Vagina (tissue), 2 donors: ENCODE measurements at regions not wholly inside any gene's neighbourhood (a gene's known extent, or its start where the extent isn't known, plus 50 kb on each side); places are given as distances from the start of the nearest gene placed in this dataset.

ENCODE experiments used
- POLR2A ChIP-seq, 2 donors: fragments of 450-650 bp; IDR thresholded peaks; one replicate each; pipeline ENCODE4 v1.6.1; 2017; ENCODE audit warnings: antibody characterized with exemption in 2 of 2, mild to moderate bottlenecking in 2 of 2, moderate library complexity in 2 of 2
- POLR2AphosphoS5 ChIP-seq, 2 donors: sonication (generic); formaldehyde crosslinking; IDR thresholded peaks; one replicate each; pipeline ENCODE4 v1.9.0; 2017; ENCODE audit warnings: antibody characterized with exemption in 2 of 2, mild to moderate bottlenecking in 2 of 2, low read depth in 1 of 2; ENCODE audit not compliant: insufficient read depth in 1 of 2
- TF ChIP-seq, protein P1 (sequence below), 3 experiments: fragments of 450-650 bp in 2 of 3; fragments of 200-600 bp in 1 of 3; sonication (generic) in 1 of 3; IDR thresholded peaks; one replicate each; pipeline ENCODE4 v1.5.1; 2017 to 2019; ENCODE audit warnings: antibody characterized with exemption in 3 of 3, mild to moderate bottlenecking in 2 of 3, moderate library complexity in 2 of 3

DNA sequence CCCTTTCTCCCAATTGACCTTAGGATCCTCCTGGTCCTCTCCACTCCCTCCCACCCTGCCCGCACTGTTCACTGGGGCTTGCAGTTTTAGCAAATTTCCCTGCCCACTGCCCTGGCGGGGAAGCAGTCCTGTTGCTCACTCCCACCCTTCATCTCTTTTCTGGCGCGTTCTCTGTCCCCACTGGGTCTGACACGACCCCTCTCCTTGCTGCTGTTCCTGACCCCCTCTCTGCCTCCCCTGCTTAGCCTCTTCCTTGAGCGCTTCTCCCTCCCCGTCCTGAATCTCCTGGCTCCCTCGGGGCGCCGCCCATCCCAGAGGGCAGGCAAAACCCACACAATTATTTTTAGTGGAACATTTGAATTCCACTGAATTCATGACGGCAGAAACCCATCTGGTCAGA lies 1796.4 kb downstream of the TP53TG3F start:
- TF ChIP-seq, protein P1, sequence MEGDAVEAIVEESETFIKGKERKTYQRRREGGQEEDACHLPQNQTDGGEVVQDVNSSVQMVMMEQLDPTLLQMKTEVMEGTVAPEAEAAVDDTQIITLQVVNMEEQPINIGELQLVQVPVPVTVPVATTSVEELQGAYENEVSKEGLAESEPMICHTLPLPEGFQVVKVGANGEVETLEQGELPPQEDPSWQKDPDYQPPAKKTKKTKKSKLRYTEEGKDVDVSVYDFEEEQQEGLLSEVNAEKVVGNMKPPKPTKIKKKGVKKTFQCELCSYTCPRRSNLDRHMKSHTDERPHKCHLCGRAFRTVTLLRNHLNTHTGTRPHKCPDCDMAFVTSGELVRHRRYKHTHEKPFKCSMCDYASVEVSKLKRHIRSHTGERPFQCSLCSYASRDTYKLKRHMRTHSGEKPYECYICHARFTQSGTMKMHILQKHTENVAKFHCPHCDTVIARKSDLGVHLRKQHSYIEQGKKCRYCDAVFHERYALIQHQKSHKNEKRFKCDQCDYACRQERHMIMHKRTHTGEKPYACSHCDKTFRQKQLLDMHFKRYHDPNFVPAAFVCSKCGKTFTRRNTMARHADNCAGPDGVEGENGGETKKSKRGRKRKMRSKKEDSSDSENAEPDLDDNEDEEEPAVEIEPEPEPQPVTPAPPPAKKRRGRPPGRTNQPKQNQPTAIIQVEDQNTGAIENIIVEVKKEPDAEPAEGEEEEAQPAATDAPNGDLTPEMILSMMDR (IDR thresholded peaks at IDR 0.05): no peak
- no peak for TF ChIP-seq POLR2A (IDR thresholded peaks at IDR 0.05)
- no peak for TF ChIP-seq POLR2AphosphoS5 (IDR thresholded peaks at IDR 0.05; ENCODE audit: insufficient read depth in 1 of 2, low read depth in 1 of 2)
